Body of pancreas (tissue), 4 donors: ENCODE measurements at regions not wholly inside any gene's neighbourhood (a gene's known extent, or its start where the extent isn't known, plus 50 kb on each side); places are given as distances from the start of the nearest gene placed in this dataset.

Source experiments
- CTCF ChIP-seq, 7 experiments: fragments of 450-650 bp in 4 of 7; fragments of 200-600 bp in 3 of 7; sonication (generic) in 3 of 7; IDR thresholded peaks; one replicate each; pipeline ENCODE4 v1.5.1; 2016 to 2019; ENCODE audit warnings: antibody characterized with exemption in 7 of 7
- POLR2A ChIP-seq, 3 donors: fragments of 450-650 bp; IDR thresholded peaks; one replicate each; pipeline ENCODE4 v1.6.1; 2016; ENCODE audit warnings: antibody characterized with exemption in 3 of 3, mild to moderate bottlenecking in 2 of 3

GRCh38 chr14:82896476-82896875 lies 1362.8 kb upstream of the SEL1L start:
- TF ChIP-seq CTCF (IDR thresholded peaks at IDR 0.05) (no peak), POLR2A (IDR thresholded peaks at IDR 0.05) (no peak)
